ENCODE measurements at regions not wholly inside any gene's neighbourhood (a gene's known extent, or its start where the extent isn't known, plus 50 kb on each side); places are given as distances from the start of the nearest gene placed in this dataset.

DNA sequence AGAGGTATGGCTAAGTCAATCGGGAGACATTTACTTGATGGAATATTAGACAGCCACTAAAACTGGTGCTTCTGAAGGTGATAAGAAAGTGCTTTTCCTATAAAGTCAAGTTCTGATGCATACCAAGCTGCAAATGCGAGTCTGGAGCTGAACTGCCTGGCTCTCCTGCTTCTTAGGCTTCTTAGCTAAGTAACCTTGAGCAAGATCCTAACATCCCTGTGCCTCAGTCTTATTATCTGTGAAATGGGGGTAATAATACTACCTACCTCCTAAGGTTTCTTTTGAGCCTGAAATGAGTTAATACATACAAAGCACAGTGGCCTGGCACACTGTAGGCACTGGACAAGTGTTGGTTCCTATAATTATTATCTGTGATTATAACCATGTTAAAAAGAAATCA, 64.5 kb downstream of the ZIC5 start:
- TF ChIP-seq, protein P1, sequence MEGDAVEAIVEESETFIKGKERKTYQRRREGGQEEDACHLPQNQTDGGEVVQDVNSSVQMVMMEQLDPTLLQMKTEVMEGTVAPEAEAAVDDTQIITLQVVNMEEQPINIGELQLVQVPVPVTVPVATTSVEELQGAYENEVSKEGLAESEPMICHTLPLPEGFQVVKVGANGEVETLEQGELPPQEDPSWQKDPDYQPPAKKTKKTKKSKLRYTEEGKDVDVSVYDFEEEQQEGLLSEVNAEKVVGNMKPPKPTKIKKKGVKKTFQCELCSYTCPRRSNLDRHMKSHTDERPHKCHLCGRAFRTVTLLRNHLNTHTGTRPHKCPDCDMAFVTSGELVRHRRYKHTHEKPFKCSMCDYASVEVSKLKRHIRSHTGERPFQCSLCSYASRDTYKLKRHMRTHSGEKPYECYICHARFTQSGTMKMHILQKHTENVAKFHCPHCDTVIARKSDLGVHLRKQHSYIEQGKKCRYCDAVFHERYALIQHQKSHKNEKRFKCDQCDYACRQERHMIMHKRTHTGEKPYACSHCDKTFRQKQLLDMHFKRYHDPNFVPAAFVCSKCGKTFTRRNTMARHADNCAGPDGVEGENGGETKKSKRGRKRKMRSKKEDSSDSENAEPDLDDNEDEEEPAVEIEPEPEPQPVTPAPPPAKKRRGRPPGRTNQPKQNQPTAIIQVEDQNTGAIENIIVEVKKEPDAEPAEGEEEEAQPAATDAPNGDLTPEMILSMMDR (IDR thresholded peaks at IDR 0.05; ENCODE audit: low read depth, low read length, missing control alignments), result no peak
- no peak for DNase-seq (ENCODE audit: extremely low read depth, low read depth)
- H3K4me3 ChIP-seq (replicated peaks; ENCODE audit: low read depth, low read length), result no peak overlapping the region

DNA sequence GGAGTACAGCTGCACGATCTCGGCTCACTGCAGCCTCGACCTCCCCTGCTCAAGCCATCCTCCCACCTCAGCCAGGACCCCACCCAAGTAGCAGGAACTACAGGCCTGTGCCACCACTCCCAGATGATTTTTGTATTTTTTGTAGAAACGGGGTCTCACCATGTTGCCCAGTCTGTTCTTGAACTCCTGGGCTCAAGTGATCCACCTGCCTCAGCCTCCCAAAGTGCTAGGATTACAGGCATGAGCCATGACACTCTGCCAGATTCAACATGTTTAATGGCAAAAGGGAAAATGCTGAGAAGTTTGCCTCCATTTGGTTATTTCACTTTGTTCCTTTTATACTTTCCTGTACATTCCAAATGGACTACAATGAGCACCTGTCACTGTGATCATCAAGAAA, 65.8 kb downstream of the ZIC5 start:
- no peak for DNase-seq (ENCODE audit: extremely low read depth, low read depth)
- TF ChIP-seq, protein P1 (IDR thresholded peaks at IDR 0.05; ENCODE audit: low read depth, low read length, missing control alignments), result no peak
- no peak overlapping the region for H3K4me3 ChIP-seq (replicated peaks; ENCODE audit: low read depth, low read length)

DNA sequence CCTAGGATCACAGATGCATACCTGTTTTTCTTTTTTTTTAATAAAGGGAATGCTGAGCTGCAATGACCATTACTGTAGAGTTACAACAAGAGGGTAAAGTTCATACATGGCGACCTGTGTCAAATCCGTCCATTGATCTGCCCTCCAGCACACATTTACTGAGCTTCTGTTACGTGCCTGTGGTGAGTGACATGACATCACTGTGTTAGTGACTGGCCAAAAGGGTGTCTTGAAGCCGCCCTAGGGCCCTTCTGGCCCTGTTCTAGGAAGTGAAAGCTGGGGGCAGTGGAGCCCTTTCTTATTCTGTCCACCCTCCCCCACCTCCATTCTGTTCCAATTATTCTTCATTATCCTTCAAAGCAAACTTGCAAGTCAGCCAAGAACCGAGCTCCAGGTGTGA, 66.3 kb downstream of the ZIC5 start:
- no peak for DNase-seq (ENCODE audit: extremely low read depth, low read depth)
- TF ChIP-seq, protein P1 (IDR thresholded peaks at IDR 0.05; ENCODE audit: low read depth, low read length, missing control alignments), result no peak

DNA sequence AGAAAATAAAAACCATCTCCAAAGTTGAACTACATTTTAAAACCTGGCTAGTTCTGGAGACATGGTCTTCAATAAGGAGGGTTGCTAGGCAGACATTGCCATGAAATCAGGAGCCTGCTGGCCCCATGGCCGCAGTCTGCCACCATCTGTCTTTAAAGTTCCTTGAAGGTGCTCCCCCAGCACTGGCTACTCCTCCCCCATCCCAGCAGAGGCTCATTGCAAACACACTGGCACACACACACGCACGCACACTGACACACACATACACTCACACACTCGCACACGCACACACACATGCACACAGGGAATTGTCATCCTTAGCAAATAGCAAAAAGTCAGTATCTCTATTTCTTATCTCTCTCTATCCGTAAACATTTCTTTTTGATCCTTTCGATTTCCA, 68.4 kb downstream of the ZIC5 start:
- no peak overlapping the region for H3K4me3 ChIP-seq (replicated peaks; ENCODE audit: low read depth, low read length)
- DNase-seq (ENCODE audit: extremely low read depth, low read depth), result no peak
- TF ChIP-seq, protein P1 (IDR thresholded peaks at IDR 0.05; ENCODE audit: low read depth, low read length, missing control alignments), result no peak

More for the DNA sequence above, 66.3 kb downstream of the ZIC5 start:
- H3K4me3 ChIP-seq (replicated peaks; ENCODE audit: low read depth, low read length), result no peak overlapping the region

DNA sequence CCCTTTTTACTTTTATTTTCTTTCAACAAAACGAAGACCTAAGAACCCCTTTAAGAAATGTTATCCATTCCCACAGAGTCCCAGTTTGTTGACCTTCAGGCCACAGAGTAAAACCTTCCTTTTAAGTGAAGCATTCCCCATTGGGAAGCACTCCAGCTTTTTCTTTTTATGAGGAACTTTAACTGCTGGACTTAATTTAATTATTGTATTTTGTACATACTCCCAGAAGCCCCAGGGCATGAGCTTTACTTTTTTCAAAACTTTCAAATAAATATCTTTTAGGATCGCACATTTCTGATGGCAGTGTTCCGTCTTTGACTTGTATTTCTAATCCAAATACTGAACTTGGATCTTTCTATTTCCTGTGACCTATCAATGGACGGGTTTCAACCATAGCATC, 68.9 kb downstream of the ZIC5 start:
- TF ChIP-seq, protein P1 (IDR thresholded peaks at IDR 0.05; ENCODE audit: low read depth, low read length, missing control alignments), result no peak
- DNase-seq (ENCODE audit: extremely low read depth, low read depth), result no peak
- H3K4me3 ChIP-seq (replicated peaks; ENCODE audit: low read depth, low read length), result no peak overlapping the region

DNA sequence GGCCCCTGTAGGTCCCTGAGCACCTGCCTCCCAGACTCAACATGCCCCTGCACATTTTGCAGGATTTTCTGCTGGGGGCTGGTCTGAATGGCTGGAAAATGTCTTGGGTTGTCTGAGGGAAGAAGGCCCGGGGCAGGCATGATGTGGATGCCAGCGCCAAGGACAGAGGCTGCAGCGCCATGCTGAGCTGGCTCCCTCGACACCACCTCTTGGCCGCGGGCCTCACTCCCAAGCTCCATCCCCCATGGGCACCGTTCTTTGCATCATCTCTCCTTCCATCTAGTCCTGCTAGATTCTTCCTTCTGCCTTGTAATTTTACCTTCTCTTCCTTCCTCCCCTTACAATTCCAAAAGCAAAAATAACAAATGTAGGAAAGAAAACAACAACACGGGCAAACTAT, 70.6 kb downstream of the ZIC5 start:
- TF ChIP-seq, protein P1 (IDR thresholded peaks at IDR 0.05; ENCODE audit: low read depth, low read length, missing control alignments), result no peak
- no peak for DNase-seq (ENCODE audit: extremely low read depth, low read depth)
- no peak overlapping the region for H3K4me3 ChIP-seq (replicated peaks; ENCODE audit: low read depth, low read length)

DNA sequence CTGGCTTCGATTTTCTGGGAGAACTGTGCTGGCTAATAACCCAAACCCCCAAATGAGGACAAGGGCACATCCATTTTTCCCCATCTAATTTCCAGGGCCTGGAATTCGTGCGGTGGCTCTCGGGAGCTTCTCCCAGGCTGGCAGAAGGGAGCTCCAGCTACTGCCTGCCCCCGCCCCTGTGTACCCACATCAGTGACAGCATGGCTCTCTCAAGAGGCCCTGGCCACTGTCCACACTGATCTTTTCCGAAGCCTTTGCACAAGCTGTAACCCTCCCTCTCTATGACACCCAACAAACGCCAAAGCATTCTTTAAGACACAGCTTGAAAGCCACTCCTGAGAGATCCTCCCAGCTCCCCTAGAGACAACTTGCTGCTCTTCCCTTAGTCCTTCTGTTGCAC, 73.1 kb downstream of the ZIC5 start:
- TF ChIP-seq, protein P1 (IDR thresholded peaks at IDR 0.05; ENCODE audit: low read depth, low read length, missing control alignments), result no peak
- no peak overlapping the region for H3K4me3 ChIP-seq (replicated peaks; ENCODE audit: low read depth, low read length)
- no peak for DNase-seq (ENCODE audit: extremely low read depth, low read depth)

Data from HFF-Myc (cell line).